ENCODE measurements at regions not wholly inside any gene's neighbourhood (a gene's known extent, or its start where the extent isn't known, plus 50 kb on each side); places are given as distances from the start of the nearest gene placed in this dataset.

DNA sequence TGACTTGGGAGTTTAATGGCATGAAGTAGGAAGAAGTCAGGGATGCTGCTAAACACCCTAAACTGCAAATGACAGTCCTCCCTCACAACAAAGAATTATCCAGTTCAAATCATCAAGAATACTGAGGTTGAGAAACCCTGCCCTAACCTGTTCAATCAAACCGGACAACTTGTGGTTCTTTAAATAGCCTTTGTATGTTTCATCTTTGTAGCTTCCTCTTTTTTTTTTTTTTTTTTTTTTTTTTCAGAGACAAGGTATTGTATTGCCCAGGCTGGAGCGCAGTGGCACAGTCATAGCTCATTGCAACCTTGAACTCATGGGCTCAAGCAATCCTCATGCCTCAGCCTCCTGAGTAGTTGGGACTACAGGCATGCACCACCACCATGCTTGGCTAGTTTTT, 52.5 kb upstream of the TTC29 start:
- no peak for DNase-seq

DNA sequence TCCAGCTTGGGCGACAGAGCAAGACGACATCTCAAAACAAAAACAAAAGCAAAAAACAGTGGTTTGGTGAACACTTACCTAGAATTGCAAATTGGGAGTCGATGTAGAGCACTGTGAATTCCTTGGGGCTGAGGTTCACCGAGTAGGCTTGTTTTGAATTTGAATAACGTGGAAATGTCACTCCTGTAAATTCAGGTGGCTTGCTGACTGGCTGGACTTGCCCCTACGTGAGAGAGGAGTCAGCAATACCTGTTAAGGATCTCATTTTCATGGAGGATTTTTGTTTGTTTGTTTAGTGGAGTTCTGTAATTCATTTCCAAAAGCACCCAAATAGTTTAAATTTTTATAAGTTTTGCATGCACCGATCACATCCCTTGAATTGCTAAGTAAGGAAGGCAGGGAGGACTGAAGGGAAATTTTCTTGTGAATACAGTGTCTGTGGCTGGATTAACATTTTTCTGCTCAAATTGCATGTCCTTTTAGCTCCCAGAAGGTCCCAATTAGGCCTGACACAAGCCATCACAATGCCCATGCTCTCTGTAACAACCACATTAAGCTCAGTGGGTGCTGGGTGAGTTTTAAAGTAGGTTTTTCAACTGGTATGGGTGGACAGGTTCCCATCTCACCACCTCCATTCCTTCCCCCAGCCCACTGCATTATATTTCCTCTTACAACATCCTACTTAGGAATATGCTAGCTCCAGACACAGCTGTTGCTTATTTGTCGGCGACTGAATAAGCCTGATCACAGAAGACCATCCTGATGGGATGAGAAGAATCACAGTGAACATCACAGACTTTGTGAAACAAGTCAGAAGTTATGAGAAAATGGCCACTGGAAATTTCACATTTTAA, 58.5 kb upstream of the TTC29 start:
- DNase-seq: peak; percentile 3

DNA sequence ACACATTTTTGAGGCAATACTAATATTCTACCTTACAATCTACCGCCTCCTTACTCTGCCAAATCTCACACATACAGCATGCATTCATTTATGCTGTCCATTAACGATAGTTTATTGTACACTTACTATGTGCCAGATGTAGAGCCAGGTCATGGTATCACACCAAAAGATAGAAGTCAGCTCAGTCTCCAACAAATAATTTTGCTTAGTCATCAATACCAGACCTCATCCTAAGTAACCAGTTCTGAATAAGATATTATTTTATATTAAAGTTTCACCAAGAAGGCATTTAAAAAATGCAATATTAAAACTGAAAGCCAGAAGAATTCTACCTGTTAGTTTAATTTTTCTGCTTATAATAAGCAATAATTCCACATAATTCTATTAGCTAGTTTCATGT, 60.6 kb upstream of the TTC29 start:
- DNase-seq: no peak

DNA sequence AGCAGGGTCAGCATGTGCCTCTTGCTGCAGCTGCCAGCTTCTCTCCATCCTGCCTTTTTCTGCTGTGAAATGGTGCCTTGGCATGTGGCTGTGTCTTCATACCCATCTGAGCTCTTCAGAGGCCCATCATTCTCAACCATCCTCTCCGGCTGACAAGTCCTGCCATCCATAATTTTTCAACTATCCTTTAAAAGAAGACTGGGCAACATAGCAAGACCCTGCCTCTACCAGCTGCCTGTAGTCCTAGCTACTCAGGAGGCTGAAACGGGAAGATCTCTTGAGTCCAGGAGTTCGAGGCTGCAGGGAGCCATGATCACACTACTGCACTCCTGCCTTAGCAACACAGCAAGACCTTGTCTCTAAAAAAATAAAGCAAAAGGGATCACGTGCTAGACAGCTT, 64.2 kb upstream of the TTC29 start:
- DNase-seq: no peak

DNA sequence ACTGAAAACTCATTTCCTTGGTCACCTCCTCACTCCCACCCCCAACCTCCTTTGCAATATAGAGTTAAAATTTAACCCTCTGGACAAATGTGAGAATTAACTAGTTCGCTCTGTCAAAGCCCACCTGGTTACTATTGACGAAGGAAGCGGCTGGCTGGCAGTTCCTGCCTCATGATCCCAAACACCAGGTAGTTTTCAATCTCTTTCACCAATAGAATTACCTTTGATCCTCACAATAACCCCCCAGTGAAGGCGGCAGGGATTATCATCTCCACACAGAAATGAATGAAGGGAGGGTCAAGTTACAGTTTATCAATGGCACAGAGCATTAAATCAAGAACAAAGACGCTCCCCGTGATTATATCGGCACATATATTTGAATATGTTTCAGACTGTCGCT, 65.7 kb upstream of the TTC29 start:
- DNase-seq: no peak

DNA sequence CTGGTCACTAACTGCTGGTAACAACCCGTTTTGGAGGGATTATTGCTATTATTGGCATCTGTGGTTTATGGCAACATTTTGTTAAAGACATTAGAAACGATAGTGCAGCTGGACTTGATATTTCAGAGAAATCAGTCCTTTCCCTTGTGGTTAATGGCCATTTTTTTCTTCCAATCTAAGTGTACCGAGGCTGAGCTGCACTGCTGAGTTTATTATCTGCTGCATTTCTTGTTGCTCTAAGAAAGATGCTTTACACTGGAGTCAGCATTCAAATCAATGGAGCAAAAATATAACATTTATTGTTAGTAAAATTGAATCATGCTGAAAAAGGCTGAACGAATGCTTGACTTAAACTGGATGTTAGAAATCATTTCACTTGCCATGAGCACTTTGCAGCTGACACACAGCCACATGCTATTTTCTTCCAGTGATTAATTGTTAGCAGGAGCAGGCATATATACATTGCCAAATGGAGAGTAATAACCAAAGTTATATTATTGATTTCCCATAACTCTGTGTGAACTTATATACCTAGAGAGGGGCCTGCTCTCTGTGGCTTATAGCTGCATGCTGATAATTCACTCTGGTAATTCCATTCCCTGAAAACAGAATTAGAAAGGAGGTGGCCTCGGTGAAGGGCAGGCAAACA, 66.5 kb upstream of the TTC29 start:
- DNase-seq: no peak

DNA sequence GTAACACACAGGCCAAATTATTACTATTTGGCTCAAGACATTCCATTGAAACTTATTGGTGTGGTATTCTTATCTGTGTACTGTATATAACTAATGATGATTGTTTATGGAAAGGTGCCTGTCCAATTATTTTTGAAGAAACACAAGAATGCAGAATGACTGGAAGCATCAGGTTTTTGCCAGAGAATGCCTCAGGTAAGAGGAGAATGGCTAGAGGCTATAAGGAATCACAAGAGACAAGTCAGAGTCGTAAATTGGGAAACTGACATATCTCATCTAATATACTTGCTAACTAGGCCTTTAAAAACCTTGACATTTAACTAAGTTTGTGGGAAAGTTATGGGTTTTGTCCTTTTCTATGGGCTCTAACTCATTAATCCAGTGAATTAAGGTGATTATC, 69.3 kb upstream of the TTC29 start:
- no peak for DNase-seq

DNA sequence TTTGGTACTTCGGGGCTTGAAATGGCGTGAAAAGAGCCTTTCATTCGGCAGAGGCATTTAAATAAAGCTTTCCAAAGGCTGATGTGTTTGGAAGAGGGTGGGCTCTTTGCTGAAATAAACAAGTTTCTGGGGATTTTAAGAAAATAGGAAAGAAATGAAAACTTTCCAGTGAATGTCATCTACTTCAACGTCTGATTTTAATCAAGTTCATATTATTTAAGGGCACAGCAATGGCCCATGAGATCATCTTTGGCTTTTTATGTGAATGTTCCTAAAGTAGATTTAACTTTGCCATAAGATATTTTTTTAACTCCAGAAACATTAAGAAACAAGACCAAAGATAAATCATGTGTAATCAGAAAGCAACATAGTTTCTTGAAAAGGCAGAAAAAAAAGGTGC, 69.8 kb upstream of the TTC29 start:
- DNase-seq: no peak

DNA sequence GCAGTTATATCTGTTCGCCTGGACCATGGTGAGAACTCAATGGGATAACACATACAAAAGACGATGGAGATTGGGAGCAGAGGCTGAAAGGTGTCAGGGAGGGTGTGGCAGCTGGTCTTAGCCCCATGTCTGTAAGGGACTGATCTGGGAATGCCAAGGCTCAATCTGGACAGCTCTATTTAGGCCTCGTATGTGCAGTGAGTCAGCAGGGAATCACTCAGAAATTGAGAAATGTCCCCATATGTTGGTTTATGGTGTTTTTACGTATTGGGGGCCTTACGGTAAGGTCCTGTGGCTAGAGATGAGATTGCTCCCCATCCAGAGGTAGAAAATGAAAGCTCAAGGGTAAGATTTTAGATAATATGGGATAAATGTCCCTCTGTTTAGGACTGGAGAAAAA, 71.4 kb upstream of the TTC29 start:
- peak; percentile 13 for DNase-seq

DNA sequence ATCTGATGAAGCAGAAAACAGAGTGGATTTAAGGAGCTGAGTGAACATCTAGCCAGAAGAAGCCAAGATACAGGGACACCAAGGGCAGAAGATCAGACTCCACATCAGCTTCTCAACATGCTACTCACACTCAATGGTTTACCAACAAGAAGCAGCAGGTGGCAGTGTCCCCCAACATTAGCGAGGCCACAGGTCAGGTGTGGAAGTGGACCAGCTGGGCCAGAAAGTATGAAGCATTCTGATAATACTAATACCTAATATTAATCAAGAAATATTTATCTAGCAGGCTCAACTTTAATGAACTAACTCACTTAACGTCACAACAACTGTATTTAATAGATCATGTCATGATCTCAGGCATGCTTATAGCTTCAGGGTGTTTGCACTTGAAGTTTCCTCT, 73.4 kb upstream of the TTC29 start:
- peak; percentile 39 for DNase-seq

DNA sequence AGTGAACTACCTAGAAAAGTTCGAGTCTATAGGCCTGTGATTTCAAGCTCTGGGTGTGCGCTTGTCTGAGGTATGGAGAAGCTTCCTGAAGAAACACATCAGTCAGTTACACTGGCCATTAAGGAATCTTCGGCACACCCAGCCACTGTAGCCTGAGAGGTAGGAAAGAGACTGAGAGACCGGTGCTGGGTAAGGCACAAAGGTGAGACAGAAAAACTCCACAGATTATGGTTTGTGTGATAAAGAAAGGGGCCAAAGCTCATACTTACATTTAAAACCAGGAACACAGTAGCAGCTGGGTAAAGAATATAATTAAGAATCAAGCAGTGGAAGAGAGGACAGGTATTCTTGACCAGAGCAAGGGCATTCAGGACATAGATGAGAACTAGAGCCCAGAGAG, 74.8 kb upstream of the TTC29 start:
- DNase-seq: no peak

DNA sequence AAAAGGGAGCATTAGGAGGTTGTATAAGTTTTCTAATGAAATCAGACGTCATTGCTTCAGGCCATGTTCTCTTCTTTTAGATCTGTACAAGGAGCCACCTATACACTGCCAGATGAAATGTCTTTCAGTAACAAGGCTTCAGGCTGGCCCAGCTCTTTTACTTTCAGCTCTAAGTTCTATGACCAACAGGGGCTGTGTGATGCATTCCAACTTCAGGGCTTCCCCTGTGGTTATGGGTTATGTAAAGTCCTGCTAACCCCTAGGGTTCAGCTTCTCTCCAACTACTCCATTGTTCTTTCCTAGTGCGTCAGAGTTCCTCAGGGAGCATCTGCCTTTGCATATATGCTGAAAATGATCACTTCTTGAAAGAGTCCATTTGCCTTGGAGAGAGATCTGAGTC, 79.4 kb upstream of the TTC29 start:
- DNase-seq: no peak

DNA sequence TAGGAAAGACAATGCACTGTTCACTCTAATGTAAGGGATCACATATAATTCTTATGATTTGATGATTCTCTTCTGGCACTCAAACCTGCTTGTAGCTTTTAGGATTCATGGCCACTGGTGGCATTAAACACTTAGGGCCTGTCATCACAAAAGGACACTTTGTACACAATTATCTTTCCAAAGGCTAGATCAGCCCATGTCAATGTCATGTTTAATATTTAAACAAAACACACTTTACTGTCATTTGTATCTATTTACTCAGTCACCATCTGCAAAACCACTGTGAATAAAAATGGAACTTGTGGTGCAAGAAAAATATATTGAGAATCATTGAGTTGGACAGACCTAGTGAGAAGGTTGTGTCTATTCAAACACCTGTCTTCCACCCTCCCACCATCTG, 83.6 kb upstream of the TTC29 start:
- no peak for DNase-seq

DNA sequence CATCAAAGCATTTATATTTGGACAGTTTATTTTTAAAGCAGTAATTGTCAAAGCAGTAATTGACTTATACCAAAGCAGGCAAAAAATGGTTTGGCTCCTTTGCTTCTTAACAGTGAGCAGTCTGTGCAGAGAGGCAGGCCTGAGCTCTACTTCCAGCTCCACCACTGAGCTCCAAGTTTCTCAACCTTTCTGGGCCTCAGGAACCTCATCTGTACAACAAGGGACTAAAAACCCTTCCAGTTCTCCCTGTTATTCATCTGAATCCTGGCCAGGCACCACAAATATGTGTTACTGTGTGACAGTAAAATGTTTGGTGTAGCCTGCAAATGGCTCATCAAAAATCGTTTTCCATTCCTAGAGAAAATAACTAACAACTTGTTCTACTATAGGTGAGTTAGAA, 88.7 kb upstream of the TTC29 start:
- DNase-seq: peak; percentile 42

DNA sequence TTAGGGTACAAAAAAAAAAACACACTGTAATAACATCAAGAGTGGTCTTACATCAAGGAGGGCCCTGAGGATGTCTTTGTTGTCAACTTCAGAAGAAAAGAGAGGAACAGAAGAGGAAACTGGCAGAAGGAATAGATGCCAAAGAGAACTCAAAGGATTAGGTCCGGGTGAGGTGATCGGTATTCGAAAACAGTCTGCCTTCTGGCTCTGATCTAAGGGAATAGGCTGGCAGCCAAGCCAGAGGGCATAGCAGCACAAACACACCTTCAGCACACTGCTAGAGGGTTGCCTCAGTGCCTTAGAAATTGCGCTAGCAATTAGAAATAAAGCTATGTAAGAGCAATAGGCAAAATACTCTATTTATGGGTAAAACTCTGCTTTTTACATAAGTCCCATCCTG, 91.4 kb upstream of the TTC29 start:
- DNase-seq: no peak

DNA sequence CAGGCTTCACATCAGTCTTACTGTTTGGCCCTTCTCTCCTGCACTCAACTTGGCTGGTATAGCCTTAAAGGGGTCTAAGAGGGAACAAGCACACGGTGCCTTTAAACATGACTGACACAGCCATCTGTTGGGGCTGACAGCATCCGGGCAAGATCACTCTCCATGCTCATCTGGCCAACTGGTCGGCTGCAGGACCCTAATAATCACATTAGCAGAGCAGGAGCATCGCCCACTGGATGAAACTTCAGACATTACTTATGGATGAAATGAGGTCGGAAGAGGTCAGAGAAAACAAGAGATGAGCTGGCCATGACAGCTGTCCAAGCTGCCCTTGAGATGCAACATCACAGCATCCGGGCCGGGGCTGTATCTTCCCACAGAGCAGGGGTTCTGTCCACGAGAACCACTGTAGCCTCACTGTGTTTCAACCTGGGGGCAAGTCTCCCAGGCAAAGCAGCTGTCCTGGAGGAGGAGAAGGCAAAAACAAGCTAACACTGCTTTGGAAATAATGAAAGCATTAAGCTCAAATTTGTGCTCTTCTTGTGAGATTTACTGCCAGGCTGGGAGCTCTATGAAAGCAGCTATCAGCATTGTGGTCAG, 94.4 kb upstream of the TTC29 start:
- no peak for DNase-seq

DNA sequence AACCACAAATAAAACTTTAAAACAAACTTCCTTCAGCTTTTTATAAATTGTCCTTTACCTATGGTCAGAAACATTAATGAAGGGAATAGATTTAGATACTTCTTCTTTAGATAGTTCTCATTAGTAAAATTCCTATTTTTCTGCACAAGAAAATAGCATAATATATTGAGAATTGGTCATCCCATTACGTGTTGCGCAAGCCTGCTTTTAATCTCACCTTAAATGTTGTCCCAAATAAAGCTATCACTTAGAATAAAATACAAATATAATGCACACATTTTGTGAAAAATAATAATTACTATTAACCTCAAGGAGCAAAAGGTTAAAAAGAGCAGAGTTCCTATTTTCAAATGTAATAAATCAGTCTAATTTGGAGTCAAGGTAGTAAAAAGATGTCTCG, 95.2 kb upstream of the TTC29 start:
- no peak for DNase-seq

DNA sequence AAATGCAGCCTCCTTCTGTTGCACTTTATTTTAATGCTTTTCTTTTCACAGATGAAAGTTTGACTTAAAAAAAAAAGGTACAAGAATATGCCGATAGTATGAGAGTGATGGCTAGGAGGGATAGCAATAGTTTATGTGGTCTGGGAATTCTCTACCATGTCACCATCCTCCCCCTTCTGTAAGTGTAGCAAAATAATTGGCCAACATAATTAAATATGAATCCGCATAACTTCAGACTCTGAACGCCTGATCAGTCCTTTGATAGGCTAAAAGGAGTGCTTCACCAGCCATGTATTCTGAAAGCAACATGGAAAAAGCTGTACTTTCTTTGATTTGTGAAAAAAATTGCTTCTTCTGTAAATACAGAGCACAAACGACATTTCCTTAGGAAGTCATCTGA, 95.7 kb upstream of the TTC29 start:
- DNase-seq: no peak

DNA sequence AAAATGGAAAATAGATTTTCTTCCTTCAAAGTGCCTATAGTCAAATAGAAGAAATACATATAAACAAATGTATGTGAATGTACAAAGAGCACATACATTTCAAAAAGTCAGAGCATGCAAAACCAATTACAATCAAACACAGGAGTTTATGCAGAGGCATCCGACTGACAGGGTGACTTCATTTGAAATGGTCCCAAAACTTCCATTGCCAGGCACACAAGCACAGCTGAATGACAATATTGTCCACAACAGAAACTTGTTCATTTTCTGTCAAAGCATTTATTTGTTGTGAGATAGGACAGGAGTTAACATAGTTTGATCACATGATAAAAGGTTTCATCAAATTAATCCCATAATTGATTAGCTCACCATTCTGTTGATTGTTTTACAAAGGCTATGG, 96.4 kb upstream of the TTC29 start:
- DNase-seq: no peak

DNA sequence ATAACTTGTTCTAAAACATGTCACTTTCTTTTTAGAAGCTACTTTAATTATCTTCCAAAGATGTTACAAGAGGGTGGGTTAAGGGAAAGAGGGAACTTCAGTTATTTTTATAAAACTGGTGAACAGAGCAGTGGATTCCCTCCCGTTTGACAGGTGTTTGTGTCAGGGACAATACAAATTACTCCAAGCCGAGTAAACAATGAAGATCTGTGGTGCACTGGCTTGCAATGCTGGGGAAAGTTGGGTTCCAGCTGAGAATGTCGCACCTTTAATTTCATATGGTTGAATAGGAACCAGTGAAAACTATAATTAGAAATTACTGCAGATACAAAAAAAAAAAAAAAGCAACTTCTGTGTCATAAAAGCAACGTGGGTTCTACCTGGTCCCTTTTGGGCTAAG, 98.6 kb upstream of the TTC29 start:
- DNase-seq: no peak

DNA sequence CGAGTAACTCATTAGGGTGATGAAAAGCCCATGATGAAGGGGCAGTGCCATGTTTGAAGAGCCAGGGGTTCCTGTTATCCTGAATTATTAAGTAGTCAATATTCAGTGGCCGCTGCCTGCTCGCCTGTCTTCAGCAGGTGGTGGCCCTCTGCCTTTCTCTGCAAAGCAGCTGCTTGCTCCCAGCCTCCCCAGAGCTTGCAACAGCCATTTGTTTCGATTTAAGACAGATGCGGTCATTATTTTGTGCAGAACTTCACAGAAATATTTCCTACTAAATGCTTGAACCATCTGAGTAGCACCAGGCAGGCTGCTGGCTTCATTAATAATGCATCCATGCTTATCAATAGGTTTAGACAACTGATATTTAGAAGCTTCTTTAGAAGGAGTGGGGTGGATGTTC, 104.3 kb upstream of the TTC29 start:
- DNase-seq: no peak

DNA sequence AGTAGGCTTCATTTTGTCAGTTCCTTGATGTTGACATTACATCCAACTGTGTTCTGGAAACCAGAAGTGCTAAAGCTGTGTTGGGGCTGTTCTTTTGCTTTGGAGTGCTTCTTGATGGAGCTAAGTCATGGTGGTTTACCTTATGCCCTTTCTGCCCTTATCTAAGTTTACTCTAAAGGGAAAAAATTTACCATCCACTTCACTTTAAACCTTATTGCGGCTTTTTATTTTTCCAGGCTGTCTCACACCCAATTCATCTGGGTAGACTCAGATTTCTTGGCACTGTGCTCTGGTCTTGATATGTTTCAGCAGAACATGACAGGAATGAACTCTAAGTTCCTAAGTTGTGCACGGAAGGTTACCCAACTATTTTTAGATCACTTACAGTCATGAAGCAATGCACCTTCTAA, 104.7 kb upstream of the TTC29 start:
- DNase-seq: peak; percentile 57

DNA sequence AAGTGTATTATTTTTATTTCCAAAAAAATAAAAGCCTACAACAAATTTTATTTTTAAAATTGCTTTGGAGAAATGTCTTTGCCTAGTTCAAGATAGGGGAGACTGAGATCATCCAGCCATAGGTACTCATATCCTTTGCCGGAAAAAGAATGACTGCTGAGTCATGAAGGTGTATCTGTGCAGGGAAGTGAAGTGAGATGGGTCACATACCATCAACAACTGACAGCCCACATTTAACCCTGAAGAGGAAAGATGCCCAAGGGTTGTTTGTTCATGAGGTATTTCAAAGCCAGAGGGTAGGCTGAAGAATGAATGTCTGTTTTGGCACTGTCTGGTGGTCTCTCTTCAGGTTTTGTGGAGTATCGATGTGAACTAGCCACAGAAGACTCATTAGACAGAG, 106.7 kb upstream of the TTC29 start:
- no peak for DNase-seq

DNA sequence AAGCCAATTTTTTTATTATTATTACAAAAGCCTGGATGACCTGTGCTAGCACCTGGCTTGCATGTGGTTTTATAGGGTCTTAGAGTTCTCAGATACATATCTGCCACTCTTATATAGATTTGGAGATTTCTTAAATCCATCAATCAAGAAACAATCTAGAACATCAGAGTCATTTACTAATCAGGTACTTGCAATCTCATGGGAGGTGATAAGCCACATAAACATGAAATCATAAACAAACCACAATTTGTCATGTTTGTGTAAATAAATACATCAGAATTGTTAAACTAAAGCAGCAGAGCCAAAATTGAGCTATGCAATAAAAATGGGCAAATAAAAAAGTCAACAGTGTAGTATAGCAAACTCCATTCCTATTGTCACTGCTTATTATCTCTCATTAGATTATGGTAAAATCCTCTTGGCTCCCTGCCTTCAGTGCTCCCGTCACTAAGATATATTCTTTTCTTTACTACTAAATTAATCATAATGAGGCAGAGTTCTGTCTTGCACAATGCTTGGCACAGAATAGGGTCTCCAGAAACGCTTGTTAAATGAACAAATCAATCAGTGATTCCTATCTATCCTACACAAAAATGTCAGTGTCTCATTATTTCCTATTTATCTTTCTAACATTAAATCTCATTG, 108.7 kb upstream of the TTC29 start:
- DNase-seq: no peak
